Mesenteric fat pad (tissue), 1 donor: ENCODE measurements at regions not wholly inside any gene's neighbourhood (a gene's known extent, or its start where the extent isn't known, plus 50 kb on each side); places are given as distances from the start of the nearest gene placed in this dataset.
"Not testable (repeated sequence)": the region's sequence is repeated elsewhere in the genome, so short reads cannot be mapped to it uniquely, and the experiment has no call there.

Source experiments
- DNase-seq: peaks from one replicate; pipeline ENCODE4 v3.0.0-alpha.2; 2020; ENCODE audit warnings: low spot score
- donor health status: DM: yes; HTN: yes; CAD: no.

- no peak for DNase-seq
These were observed 443.8 kb upstream of the CDH20 start for GRCh38 chr18:60889442-60889841.

- no peak for DNase-seq
These were observed 441.3 kb upstream of the CDH20 start for GRCh38 chr18:60891936-60892335.

GRCh38 chr18:60892441-60892840 lies 440.8 kb upstream of the CDH20 start:
- no peak for DNase-seq

- no peak for DNase-seq
These were observed 440.4 kb upstream of the CDH20 start for GRCh38 chr18:60892855-60893254.

GRCh38 chr18:60893355-60894097 lies 439.7 kb upstream of the CDH20 start:
- no peak for DNase-seq

GRCh38 chr18:60894254-60894945 lies 438.8 kb upstream of the CDH20 start:
- no peak for DNase-seq

- DNase-seq = no peak
These were observed 438.0 kb upstream of the CDH20 start for GRCh38 chr18:60895181-60895580.

GRCh38 chr18:60898111-60898510 lies 435.1 kb upstream of the CDH20 start:
- DNase-seq = no peak

GRCh38 chr18:60905699-60906098 lies 427.5 kb upstream of the CDH20 start:
- DNase-seq = no peak

GRCh38 chr18:60910534-60910933 lies 422.7 kb upstream of the CDH20 start:
- no peak for DNase-seq

- DNase-seq = no peak
These were observed 421.7 kb upstream of the CDH20 start for GRCh38 chr18:60911504-60911903.

- DNase-seq = no peak
These were observed 418.1 kb upstream of the CDH20 start for GRCh38 chr18:60915160-60915559.

GRCh38 chr18:60918862-60919261 lies 414.4 kb upstream of the CDH20 start:
- not testable (repeated sequence) for DNase-seq

- DNase-seq = no peak
These were observed 407.3 kb upstream of the CDH20 start for GRCh38 chr18:60925892-60926291.

- DNase-seq = no peak
These were observed 403.3 kb upstream of the CDH20 start for GRCh38 chr18:60929966-60930365.

GRCh38 chr18:60935041-60935910 lies 398.0 kb upstream of the CDH20 start:
- DNase-seq = no peak

GRCh38 chr18:60936101-60936500 lies 397.1 kb upstream of the CDH20 start:
- DNase-seq = no peak

- DNase-seq = no peak
These were observed 389.9 kb upstream of the CDH20 start for GRCh38 chr18:60943297-60943696.

GRCh38 chr18:60950634-60951033 lies 382.6 kb upstream of the CDH20 start:
- DNase-seq = no peak

GRCh38 chr18:60951091-60951490 lies 382.1 kb upstream of the CDH20 start:
- DNase-seq = no peak

GRCh38 chr18:60962625-60963024 lies 370.6 kb upstream of the CDH20 start:
- no peak for DNase-seq

- no peak for DNase-seq
These were observed 367.4 kb upstream of the CDH20 start for GRCh38 chr18:60965856-60966255.
